ENCODE measurements at regions not wholly inside any gene's neighbourhood (a gene's known extent, or its start where the extent isn't known, plus 50 kb on each side); places are given as distances from the start of the nearest gene placed in this dataset.

- peaks cover 4% of the 10 kb centered on the region for H3K36me3 Mint-ChIP-seq (ENCODE audit: low read depth)
- POLR2A ChIA-PET: interaction anchor here (1.6 kb wide), 1 partner anchor 16 kb away, joined by 4 read pairs; no protein-coding TSS in a partner anchor
- H3K4me1 Mint-ChIP-seq (ENCODE audit: low read depth): peaks cover 35% of the 10 kb centered on the region
- ATAC-seq (no peak), DNase-seq (no peak)
- no peak overlapping the region for H3K4me3 Mint-ChIP-seq
- H3K9me3 Mint-ChIP-seq: peaks cover 8% of the 10 kb centered on the region
- CTCF ChIA-PET: no interaction called here
- no peak overlapping the region for H3K27ac Mint-ChIP-seq
- intact Hi-C loops (cut with micrococcal nuclease): no loop called here
- no peak for TF ChIP-seq CTCF (IDR thresholded peaks at IDR 0.05)
- no peaks in the 10 kb centered on the region for H3K27me3 Mint-ChIP-seq
These were observed 84.9 kb upstream of the BCL6 start for GRCh38 chr3:187830181-187830580.

- POLR2A ChIA-PET: interaction anchor here (1.4 kb wide), 1 partner anchor 88 kb away, joined by 3 read pairs; no protein-coding TSS in a partner anchor
- no peak for ATAC-seq
- no peak for TF ChIP-seq CTCF (IDR thresholded peaks at IDR 0.05)
- intact Hi-C loops (cut with micrococcal nuclease): no loop called here
- Mint-ChIP-seq H3K27ac (no peak overlapping the region), H3K4me1 (ENCODE audit: low read depth) (peaks cover 40% of the 10 kb centered on the region), H3K36me3 (ENCODE audit: low read depth) (peaks cover 4% of the 10 kb centered on the region), H3K4me3 (no peak overlapping the region), H3K9me3 (peaks cover 9% of the 10 kb centered on the region), H3K27me3 (no peaks in the 10 kb centered on the region)
- DNase-seq: no peak
- CTCF ChIA-PET: interaction anchor here (0.7 to 1.1 kb wide), 3 partner anchors 11 to 83 kb away, joined by 3 read pairs; no protein-coding TSS in a partner anchor
These were observed 86.1 kb upstream of the BCL6 start for GRCh38 chr3:187831125-187832051.

- Mint-ChIP-seq H3K36me3 (ENCODE audit: low read depth) (peaks cover 4% of the 10 kb centered on the region), H3K27ac (no peak overlapping the region), H3K4me3 (no peak overlapping the region), H3K4me1 (ENCODE audit: low read depth) (peaks cover 40% of the 10 kb centered on the region), H3K9me3 (peaks cover 9% of the 10 kb centered on the region), H3K27me3 (no peaks in the 10 kb centered on the region)
- intact Hi-C loops (cut with micrococcal nuclease): no loop called here
- ChIA-PET CTCF (interaction anchor here (0.7 to 1.1 kb wide), 4 partner anchors 12 to 83 kb away, joined by 3 read pairs; no protein-coding TSS in a partner anchor), POLR2A (interaction anchor here (1.4 kb wide), 1 partner anchor 88 kb away, joined by 3 read pairs; no protein-coding TSS in a partner anchor)
- TF ChIP-seq CTCF (IDR thresholded peaks at IDR 0.05): no peak
- DNase-seq: no peak
- no peak for ATAC-seq
These were observed 86.9 kb upstream of the BCL6 start for GRCh38 chr3:187832202-187832601.

- POLR2A ChIA-PET: interaction anchor here (1.1 kb wide), 1 partner anchor 26 kb away, joined by 3 read pairs; no protein-coding TSS in a partner anchor
- H3K27me3 Mint-ChIP-seq: no peaks in the 10 kb centered on the region
- H3K4me3 Mint-ChIP-seq: no peak overlapping the region
- CTCF ChIA-PET: interaction anchor here (1.1 kb wide), 1 partner anchor 15 kb away, joined by 3 read pairs; no protein-coding TSS in a partner anchor
- no peak overlapping the region for H3K27ac Mint-ChIP-seq
- peaks cover 9% of the 10 kb centered on the region for H3K9me3 Mint-ChIP-seq
- no peak for DNase-seq
- TF ChIP-seq CTCF (IDR thresholded peaks at IDR 0.05): no peak
- intact Hi-C loops (cut with micrococcal nuclease): no loop called here
- peaks cover 4% of the 10 kb centered on the region for H3K36me3 Mint-ChIP-seq (ENCODE audit: low read depth)
- no peak for ATAC-seq
- H3K4me1 Mint-ChIP-seq (ENCODE audit: low read depth): peaks cover 40% of the 10 kb centered on the region
These were observed 88.1 kb upstream of the BCL6 start for GRCh38 chr3:187833375-187833774.

Data from activated CD8-positive, alpha-beta T cell treated with anti-CD3 and anti-CD28 coated beads for 36 hours (primary cell).